ENCODE measurements at regions not wholly inside any gene's neighbourhood (a gene's known extent, or its start where the extent isn't known, plus 50 kb on each side); places are given as distances from the start of the nearest gene placed in this dataset.
"Not testable (repeated sequence)": the region's sequence is repeated elsewhere in the genome, so short reads cannot be mapped to it uniquely, and the experiment has no call there.

GRCh38 chr15:85196697-85197096 is 183.7 kb upstream of the AKAP13 start:
- not testable (repeated sequence) for DNase-seq

- DNase-seq, result not testable (repeated sequence)
Observed at GRCh38 chr15:85197582-85197981, 182.8 kb upstream of the AKAP13 start.

DNA sequence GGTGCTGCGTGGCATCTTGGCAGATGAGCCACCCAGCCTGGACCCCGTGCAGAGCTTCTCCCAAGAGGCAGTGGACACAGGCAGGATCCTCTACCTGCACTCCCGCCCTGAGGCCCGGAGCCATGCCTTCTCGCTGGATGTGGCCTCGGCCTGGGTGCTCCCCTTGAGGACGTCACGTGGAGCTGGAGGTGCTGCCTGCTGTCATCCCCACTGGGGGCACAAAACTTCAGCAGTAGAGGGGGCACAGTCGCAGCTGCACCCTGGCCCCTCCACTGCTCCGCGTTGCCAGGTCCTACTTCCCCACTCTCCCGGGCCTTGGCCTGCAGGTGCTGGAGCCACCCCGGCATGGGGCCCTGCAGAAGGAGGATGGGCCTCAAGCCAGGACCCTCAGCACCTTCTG is 182.0 kb upstream of the AKAP13 start:
- not testable (repeated sequence) for DNase-seq

- not testable (repeated sequence) for DNase-seq
Observed at GRCh38 chr15:85200215-85200614, 180.2 kb upstream of the AKAP13 start.

DNA sequence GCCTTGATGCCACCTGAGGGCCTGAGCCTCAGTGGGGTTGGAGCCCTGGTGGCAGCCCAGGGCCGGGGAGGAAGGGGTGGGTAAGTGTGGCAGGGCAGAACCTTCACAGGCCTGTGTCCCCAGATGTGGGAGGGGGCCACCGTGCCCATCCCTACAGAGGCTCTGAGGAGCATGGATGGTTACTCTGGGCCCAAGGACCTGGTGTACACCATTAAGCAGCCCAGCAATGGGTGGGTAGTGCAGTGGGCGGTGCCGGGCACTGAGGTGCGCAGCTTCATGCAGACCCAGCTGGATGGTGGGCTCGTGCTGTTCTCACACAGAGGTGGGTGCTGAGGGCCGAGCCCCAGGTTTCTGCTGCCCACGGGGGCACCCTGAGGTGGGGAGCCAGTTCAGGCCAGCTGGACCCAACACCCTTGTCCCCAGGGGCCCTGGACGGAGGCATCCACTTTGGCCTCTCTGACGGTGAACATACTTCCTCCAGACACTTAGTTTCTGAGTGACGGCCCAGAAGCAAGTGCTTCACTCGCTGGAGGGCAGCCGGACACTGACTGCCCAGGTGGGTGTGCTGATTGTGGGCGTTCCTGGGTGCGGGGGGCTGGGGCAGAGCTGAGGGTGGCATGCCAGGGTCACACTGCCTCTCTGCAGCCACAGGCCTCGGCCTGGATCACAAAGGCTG is 179.1 kb upstream of the AKAP13 start:
- not testable (repeated sequence) for DNase-seq

DNA sequence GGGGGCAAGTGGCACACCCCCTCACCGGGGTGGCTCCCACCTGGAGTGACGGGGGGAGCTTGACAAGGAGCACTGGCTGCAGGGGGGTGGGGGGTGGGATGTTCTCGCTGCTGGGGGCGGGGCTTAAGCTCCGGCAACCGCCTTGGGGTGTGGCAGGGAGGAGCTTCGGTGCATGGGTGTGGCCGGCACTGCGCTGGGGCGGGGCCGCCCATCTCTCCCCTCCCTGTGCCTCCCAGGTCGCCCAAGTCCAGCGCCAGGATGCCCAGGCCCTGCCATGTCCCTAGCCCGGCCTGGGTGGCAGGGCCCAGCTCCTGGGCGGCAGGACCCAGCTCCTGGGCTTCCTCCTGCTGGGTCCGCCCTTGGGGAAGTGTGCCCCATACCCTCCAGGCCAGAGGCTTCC is 175.9 kb upstream of the AKAP13 start:
- not testable (repeated sequence) for DNase-seq

- DNase-seq, result not testable (repeated sequence)
Observed at GRCh38 chr15:85233791-85234325, 146.5 kb upstream of the AKAP13 start.

- not testable (repeated sequence) for DNase-seq
Observed at GRCh38 chr15:85234450-85235196, 145.8 kb upstream of the AKAP13 start.

GRCh38 chr15:85244056-85244455 is 136.3 kb upstream of the AKAP13 start:
- DNase-seq, result not testable (repeated sequence)

GRCh38 chr15:85250938-85251542 is 129.4 kb upstream of the AKAP13 start:
- DNase-seq, result not testable (repeated sequence)

DNA sequence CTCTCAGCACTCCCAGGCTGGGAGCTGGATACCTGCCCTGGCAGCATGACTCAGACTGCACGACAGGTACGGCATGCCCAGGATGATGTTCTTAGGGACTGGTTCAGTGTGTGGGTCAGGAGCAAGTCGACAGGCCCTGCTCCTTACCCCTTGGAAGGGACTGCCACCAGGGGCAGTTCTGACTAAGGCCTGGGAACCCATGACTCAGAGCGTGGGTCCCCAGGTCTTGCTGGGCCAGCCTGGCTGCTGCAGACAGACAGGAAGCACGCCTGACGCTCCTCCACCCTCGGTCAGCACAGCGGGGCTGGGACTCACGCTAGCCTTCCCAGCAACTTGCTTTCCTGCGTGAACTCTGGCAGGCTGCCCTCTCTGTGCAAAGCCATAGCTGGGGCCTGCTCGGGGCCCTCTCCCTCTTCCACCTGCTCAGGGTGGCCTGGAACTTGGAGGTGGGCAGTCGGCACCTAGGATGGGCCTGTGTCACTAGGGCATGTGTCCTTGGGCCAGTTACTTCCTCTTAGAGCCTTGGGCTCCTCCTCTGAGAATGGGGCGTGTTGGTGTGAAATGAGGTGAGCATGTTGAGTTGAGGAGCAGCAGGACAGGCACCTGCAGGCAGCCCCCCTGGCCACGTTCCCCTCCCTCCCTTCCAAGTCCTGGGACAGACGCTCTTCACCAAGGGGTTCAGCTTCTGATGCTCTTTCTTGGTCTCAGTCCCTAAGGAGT is 127.0 kb upstream of the AKAP13 start:
- not testable (repeated sequence) for DNase-seq

GRCh38 chr15:85254961-85255360 is 125.4 kb upstream of the AKAP13 start:
- DNase-seq, result not testable (repeated sequence)

GRCh38 chr15:85255502-85255901 is 124.9 kb upstream of the AKAP13 start:
- DNase-seq, result not testable (repeated sequence)

DNA sequence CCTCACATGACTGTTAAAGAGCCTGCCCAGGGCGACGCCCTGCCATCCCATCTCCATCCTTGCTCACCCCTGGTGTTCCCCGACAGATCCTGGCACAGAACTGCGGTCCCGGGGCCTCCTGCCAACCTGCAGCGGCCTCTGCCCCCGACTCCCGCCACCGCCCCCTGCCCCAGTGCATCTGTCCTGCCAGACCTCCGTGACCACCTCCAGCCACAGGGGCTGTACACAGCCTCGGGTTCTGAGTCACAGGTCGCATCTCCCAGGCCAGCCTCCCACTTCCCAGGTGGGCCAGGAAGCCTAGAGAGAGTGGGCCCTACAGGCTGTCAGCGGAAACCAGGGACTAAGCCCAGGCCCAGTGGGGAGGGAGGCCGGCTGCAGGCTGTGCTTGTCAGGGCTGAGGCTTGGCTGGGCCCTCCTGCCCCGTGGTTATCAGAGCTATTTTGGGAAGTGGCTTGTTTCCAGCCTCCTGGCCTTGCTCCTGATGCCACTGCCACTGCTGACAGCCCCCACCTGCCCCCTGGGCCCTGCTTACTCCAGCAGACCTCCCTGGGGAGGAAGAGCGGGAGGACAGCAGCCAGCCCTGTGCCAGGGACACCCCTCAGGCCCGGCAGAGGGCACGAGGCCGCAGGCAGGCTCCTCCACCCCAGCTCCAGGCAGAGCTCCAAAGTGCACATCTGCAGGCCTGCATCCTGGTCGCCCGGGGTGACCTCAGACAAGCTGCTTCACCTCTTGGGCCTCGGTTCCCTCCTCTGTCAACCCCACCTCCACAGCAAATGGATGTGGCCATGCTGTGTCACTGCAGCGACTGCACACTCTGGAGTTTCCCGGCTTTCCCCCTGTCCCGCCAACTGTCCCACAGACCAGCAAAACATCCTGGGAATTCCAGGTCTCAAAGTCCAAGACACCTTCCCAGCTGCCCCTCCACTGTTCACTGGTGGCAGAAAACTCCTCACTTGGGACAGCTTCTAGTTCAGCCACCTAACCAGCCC is 124.1 kb upstream of the AKAP13 start:
- DNase-seq, result not testable (repeated sequence)

DNA sequence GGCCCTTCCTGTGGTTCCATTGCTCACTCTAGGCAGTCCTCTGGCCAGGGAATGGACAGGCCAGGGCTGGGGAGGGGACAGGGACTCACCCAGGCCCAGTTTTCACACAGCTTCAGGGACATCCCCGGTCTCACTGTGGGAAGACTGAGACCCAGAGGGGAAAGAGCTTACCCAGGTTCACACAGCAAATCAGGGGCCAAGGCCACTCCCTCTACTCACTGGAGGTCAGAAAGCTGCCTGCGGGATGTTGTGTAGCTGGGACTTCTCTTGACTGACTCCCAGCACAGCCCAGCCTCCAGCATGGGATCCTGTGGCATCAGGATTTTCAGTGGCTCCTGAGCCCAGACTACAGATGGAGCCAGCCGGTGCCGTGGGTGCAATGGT is 122.3 kb upstream of the AKAP13 start:
- DNase-seq, result not testable (repeated sequence)

- DNase-seq, result not testable (repeated sequence)
Observed at GRCh38 chr15:85258559-85259209, 121.7 kb upstream of the AKAP13 start.

- not testable (repeated sequence) for DNase-seq
Observed at GRCh38 chr15:85260526-85260925, 119.9 kb upstream of the AKAP13 start.

GRCh38 chr15:85262461-85263055 is 117.8 kb upstream of the AKAP13 start:
- not testable (repeated sequence) for DNase-seq

- DNase-seq, result not testable (repeated sequence)
Observed at GRCh38 chr15:85263842-85264440, 116.5 kb upstream of the AKAP13 start.

GRCh38 chr15:85264614-85265190 is 115.7 kb upstream of the AKAP13 start:
- not testable (repeated sequence) for DNase-seq
